RWPE2 (cell line): ENCODE measurements at regions not wholly inside any gene's neighbourhood (a gene's known extent, or its start where the extent isn't known, plus 50 kb on each side); places are given as distances from the start of the nearest gene placed in this dataset.

ENCODE experiments used
- ATAC-seq: fragments of 200-7000 bp; cut with Tn5 transposase; 3 replicates; pipeline ENCODE4 v1.9.1; 2021; ENCODE audit warnings: low read depth
- DNase-seq: peaks from one replicate; pipeline ENCODE4 v3.0.0-alpha.2; 2020; ENCODE audit warnings: low spot score
- H3K27ac ChIP-seq: fragments of 450-650 bp; 2 replicates; pipeline ENCODE4 v1.5.1; 2017; ENCODE audit warnings: mild to moderate bottlenecking; ENCODE audit not compliant: poor library complexity, severe bottlenecking
- H3K27me3 ChIP-seq: fragments of 250-450 bp; sonication (Bioruptor Pico); 2 replicates; pipeline ENCODE4 v1.5.1; 2021; ENCODE audit warnings: mild to moderate bottlenecking, moderate library complexity; ENCODE audit not compliant: insufficient read depth, poor library complexity, severe bottlenecking
- H3K36me3 ChIP-seq: fragments of 250-450 bp; sonication (Bioruptor Pico); 2 replicates; pipeline ENCODE4 v1.5.1; 2020; ENCODE audit warnings: low read depth, mild to moderate bottlenecking, moderate library complexity
- H3K4me1 ChIP-seq: fragments of 250-450 bp; sonication (Bioruptor Pico); 2 replicates; pipeline ENCODE4 v1.5.1; 2021; ENCODE audit warnings: mild to moderate bottlenecking, moderate library complexity; ENCODE audit not compliant: insufficient read depth, poor library complexity, severe bottlenecking
- H3K4me3 ChIP-seq: fragments of 250-450 bp; sonication (Bioruptor Pico); 2 replicates; pipeline ENCODE4 v1.5.1; 2021; ENCODE audit warnings: mild to moderate bottlenecking, moderate library complexity; ENCODE audit not compliant: severe bottlenecking
- H3K9me3 ChIP-seq: fragments of 250-450 bp; sonication (Bioruptor Pico); 2 replicates; pipeline ENCODE4 v1.5.1; 2021; ENCODE audit warnings: mild to moderate bottlenecking, moderate library complexity; ENCODE audit not compliant: severe bottlenecking
- CTCF ChIP-seq: fragments of 450-650 bp; IDR thresholded peaks from one replicate; pipeline ENCODE4 v1.5.1; 2017; ENCODE audit warnings: mild to moderate bottlenecking, moderate library complexity; ENCODE audit not compliant: poor library complexity, severe bottlenecking

- Histone ChIP-seq H3K27ac (no peak overlapping the region), H3K4me1 (no peaks in the 10 kb centered on the region), H3K4me3 (no peak overlapping the region), H3K27me3 (no peaks in the 10 kb centered on the region), H3K9me3 (no peaks in the 10 kb centered on the region), H3K36me3 (no peaks in the 10 kb centered on the region)
- TF ChIP-seq CTCF: no peak
- DNase-seq (no peak), ATAC-seq (no peak)
These were observed 289.8 kb upstream of the SFRP2 start for GRCh38 chr4:154078504-154079350.

GRCh38 chr4:154076921-154077320, 288.0 kb upstream of the SFRP2 start:
- Histone ChIP-seq H3K4me3 (no peak overlapping the region), H3K9me3 (no peaks in the 10 kb centered on the region), H3K36me3 (no peaks in the 10 kb centered on the region), H3K27me3 (no peaks in the 10 kb centered on the region), H3K27ac (no peak overlapping the region), H3K4me1 (no peaks in the 10 kb centered on the region)
- ATAC-seq (no peak), DNase-seq (no peak)
- no peak for TF ChIP-seq CTCF

DNA sequence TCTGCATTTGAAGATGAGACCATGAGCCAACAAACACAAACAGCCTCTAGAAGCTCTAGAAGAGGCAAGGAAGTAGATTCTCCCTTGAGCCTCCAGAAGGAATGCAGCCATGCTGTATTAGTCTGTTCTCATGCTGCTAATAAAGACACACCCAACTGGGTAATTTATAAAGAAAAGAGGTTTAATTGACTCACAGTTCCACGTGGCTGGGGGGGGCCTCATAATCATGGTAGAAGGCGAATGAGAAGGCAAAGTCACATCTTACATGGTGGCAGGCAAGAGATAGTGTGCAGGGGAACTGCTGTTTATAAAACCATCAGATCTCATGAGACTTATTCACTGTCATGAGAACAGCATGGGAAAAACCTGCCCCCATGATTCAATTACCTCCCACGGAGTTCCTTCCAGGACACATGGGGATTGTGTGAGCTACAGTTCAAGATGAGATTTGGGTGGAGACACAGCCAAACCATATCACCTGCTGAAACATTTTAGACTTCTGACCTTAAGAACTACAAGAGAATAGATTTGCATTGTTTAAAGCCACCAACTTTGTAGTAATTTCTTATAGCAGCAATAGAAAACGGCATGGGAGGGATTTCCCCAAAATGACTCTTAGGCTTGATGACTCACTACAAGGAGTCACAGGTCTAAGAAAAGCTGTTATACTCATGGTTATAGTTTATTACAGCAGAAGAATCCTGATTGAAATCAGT, 284.4 kb upstream of the SFRP2 start:
- Histone ChIP-seq H3K27ac (no peak overlapping the region), H3K27me3 (no peaks in the 10 kb centered on the region), H3K9me3 (no peaks in the 10 kb centered on the region), H3K36me3 (no peaks in the 10 kb centered on the region), H3K4me1 (no peaks in the 10 kb centered on the region), H3K4me3 (no peak overlapping the region)
- ATAC-seq (peak; percentile 84), DNase-seq (no peak)
- TF ChIP-seq CTCF: no peak

DNA sequence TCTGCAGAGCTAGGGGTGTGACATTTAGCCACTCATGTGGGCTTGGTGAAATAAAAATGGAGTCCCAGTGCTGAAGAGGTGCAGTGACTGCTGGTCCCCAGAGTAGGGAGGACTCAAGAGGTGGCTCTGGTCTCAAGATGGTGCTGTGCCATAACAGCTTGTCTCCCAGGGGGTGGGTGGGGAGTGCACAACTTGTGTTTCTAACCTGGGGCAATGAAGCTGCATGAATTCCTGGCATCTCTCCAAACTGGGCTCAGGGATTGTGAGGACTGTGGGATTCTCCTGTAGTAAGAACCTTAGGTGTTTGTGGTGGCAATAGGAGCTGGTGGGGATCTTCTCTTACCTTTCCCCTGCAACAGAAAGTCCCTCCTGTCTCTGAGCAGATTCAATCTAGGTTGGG, 278.9 kb upstream of the SFRP2 start:
- ATAC-seq: no peak
- DNase-seq: no peak
- Histone ChIP-seq H3K4me1 (no peaks in the 10 kb centered on the region), H3K27ac (no peak overlapping the region), H3K9me3 (peaks cover 2% of the 10 kb centered on the region), H3K27me3 (no peaks in the 10 kb centered on the region), H3K36me3 (no peaks in the 10 kb centered on the region), H3K4me3 (no peak overlapping the region)
- no peak for TF ChIP-seq CTCF

DNA sequence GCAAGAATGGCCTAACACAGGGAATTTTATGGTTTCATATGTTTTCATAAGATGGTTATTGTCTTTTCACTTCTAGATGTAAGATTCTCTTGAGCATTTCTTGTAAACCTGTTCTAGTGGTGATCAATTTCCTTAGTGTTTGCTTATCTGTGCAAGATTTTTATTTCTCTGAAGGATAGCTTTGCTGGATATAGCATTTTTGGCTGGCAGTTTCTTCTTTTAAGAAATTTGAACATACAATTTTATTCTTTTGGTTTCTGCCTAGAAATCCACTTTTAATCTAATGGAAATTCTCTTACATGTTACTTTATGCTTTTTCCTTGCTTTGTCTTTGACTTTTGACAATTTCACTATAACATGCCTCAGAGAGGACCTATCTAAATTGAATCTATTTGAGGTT, 276.5 kb upstream of the SFRP2 start:
- TF ChIP-seq CTCF: no peak
- ATAC-seq: no peak
- no peaks in the 10 kb centered on the region for H3K36me3 ChIP-seq
- H3K27ac ChIP-seq: no peak overlapping the region
- H3K4me3 ChIP-seq: no peak overlapping the region
- DNase-seq: no peak
- H3K27me3 ChIP-seq: no peaks in the 10 kb centered on the region
- H3K9me3 ChIP-seq: peaks cover 2% of the 10 kb centered on the region
- H3K4me1 ChIP-seq: no peaks in the 10 kb centered on the region
